Mammary epithelial cell (primary cell): ENCODE measurements at regions not wholly inside any gene's neighbourhood (a gene's known extent, or its start where the extent isn't known, plus 50 kb on each side); places are given as distances from the start of the nearest gene placed in this dataset.

Source experiments
- EZH2 ChIP-seq: IDR thresholded peaks from 2 replicates; pipeline ENCODE4 v1.6.1; 2012; ENCODE audit warnings: low read length, inconsistent platforms, borderline replicate concordance
- TF ChIP-seq, protein P1 (sequence below), 2 donors: IDR thresholded peaks in 1 of 2; conservative IDR thresholded peaks in 1 of 2; 2 replicates each; pipeline ENCODE4 v1.5.1; 2011 to 2012; ENCODE audit warnings: inconsistent platforms in 2 of 2, low read length in 2 of 2, mild to moderate bottlenecking in 2 of 2, control low read depth in 1 of 2, low read depth in 1 of 2; ENCODE audit not compliant: insufficient read depth in 1 of 2; ENCODE audit errors: extremely low read depth in 1 of 2

DNA sequence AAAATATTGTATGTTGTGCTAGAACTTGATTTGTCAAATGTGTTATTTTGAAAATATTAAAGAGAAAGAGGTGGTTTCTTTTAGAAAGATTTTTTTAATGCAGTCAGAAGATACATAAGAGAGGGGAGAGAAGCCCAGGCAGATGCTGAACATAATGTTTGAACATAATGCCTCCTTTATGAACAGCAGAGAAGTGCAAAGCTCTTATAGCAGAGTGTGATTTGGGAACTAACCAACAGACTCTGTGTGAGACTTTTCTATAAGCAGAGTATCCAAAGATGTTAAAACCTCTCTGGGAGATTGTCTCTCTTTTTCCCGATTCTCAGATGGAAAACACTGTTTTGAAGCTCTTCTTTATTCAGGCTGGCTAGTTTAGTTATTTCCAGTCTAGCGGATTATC, 1274.1 kb upstream of the SPRY2 start:
- TF ChIP-seq EZH2 = no peak
- TF ChIP-seq, protein P1, sequence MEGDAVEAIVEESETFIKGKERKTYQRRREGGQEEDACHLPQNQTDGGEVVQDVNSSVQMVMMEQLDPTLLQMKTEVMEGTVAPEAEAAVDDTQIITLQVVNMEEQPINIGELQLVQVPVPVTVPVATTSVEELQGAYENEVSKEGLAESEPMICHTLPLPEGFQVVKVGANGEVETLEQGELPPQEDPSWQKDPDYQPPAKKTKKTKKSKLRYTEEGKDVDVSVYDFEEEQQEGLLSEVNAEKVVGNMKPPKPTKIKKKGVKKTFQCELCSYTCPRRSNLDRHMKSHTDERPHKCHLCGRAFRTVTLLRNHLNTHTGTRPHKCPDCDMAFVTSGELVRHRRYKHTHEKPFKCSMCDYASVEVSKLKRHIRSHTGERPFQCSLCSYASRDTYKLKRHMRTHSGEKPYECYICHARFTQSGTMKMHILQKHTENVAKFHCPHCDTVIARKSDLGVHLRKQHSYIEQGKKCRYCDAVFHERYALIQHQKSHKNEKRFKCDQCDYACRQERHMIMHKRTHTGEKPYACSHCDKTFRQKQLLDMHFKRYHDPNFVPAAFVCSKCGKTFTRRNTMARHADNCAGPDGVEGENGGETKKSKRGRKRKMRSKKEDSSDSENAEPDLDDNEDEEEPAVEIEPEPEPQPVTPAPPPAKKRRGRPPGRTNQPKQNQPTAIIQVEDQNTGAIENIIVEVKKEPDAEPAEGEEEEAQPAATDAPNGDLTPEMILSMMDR (conservative IDR thresholded peaks at IDR 0.05 in 1 of 2, IDR thresholded peaks at IDR 0.05 in 1 of 2; ENCODE audit: extremely low read depth in 1 of 2, insufficient read depth in 1 of 2, low read depth in 1 of 2, low read length in 2 of 2) = no peak
